Calu3 (cell line): ENCODE measurements at regions not wholly inside any gene's neighbourhood (a gene's known extent, or its start where the extent isn't known, plus 50 kb on each side); places are given as distances from the start of the nearest gene placed in this dataset.
A peak's percentile ranks its signal among the peaks of the same experiment; 100 is the strongest.

Experiments used
- BruUV-seq: library from RNA; stranded (reverse); fragments of 400-500 nt; replicated peaks from 2 replicates; lab custom pipeline; 2021; lab: Mats Ljungman, UMichigan
- CTCF ChIA-PET: fragments of 300-600 bp; sonication (Branson Sonifier 250); formaldehyde crosslinking; loops from one replicate; lab custom pipeline; 2022; ENCODE audit warnings: antibody characterized with exemption; lab: Charles Lee
- DNase-seq: peaks from one replicate; pipeline ENCODE4 v3.0.0; 2022
- H3K27ac Mint-ChIP-seq: one replicate; pipeline ENCODE4 v1.8.0; 2022; ENCODE audit warnings: mixed read lengths; ENCODE audit not compliant: unreplicated experiment
- H3K27me3 Mint-ChIP-seq: one replicate; pipeline ENCODE4 v1.8.0; 2022; ENCODE audit warnings: mixed read lengths; ENCODE audit not compliant: unreplicated experiment
- H3K36me3 Mint-ChIP-seq: one replicate; pipeline ENCODE4 v1.8.0; 2022; ENCODE audit warnings: mild to moderate bottlenecking, moderate library complexity, mixed read lengths; ENCODE audit not compliant: insufficient read depth, unreplicated experiment
- H3K4me1 Mint-ChIP-seq: one replicate; pipeline ENCODE4 v1.8.0; 2022; ENCODE audit warnings: mild to moderate bottlenecking, low read depth, mixed read lengths; ENCODE audit not compliant: unreplicated experiment
- H3K4me3 Mint-ChIP-seq: one replicate; pipeline ENCODE4 v1.8.0; 2022; ENCODE audit warnings: mild to moderate bottlenecking, low read depth, moderate library complexity, mixed read lengths; ENCODE audit not compliant: unreplicated experiment
- H3K9me3 Mint-ChIP-seq: one replicate; pipeline ENCODE4 v1.8.0; 2022; ENCODE audit warnings: low read depth, mixed read lengths; ENCODE audit not compliant: unreplicated experiment
- intact Hi-C: fragments of 100-400 bp; cut with micrococcal nuclease; formaldehyde crosslinking; loops from one replicate; pipeline ENCODE4 v1.10.0; 2022; ENCODE audit not compliant: unreplicated experiment
- TF ChIP-seq, protein P1 (sequence below): fragments of 200-600 bp; IDR thresholded peaks from one replicate; pipeline ENCODE4 v1.8.0; 2022; ENCODE audit warnings: antibody characterized with exemption; ENCODE audit not compliant: unreplicated experiment

DNA sequence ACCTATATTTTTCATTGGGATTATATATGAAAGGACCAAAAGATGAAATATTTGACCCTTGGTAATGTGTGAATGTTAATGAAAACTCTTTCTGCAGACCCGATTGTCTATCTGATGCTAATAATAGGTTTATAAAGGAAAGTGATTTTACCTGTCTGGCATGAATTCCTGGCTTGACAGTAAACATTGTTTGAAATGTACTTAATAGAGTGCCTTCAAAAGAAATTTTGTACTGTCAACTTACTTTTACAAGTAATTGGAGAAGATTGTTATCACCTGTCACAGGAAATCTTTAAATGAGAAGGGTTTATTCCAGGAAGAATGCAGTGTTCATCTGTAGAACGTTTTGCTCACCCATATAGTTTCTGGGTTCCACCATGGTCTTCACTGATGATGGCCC, 588.2 kb downstream of the INHBA start:
- Mint-ChIP-seq H3K36me3 (peaks cover 7% of the 10 kb centered on the region), H3K4me3 (no peak overlapping the region), H3K27ac (peak overlapping the region; percentile 37), H3K9me3 (peaks cover 5% of the 10 kb centered on the region), H3K4me1 (peaks cover 36% of the 10 kb centered on the region), H3K27me3 (no peaks in the 10 kb centered on the region)
- CTCF ChIA-PET: no interaction called here
- no TSS peak for BruUV-seq
- DNase-seq: no peak
- TF ChIP-seq, protein P1, sequence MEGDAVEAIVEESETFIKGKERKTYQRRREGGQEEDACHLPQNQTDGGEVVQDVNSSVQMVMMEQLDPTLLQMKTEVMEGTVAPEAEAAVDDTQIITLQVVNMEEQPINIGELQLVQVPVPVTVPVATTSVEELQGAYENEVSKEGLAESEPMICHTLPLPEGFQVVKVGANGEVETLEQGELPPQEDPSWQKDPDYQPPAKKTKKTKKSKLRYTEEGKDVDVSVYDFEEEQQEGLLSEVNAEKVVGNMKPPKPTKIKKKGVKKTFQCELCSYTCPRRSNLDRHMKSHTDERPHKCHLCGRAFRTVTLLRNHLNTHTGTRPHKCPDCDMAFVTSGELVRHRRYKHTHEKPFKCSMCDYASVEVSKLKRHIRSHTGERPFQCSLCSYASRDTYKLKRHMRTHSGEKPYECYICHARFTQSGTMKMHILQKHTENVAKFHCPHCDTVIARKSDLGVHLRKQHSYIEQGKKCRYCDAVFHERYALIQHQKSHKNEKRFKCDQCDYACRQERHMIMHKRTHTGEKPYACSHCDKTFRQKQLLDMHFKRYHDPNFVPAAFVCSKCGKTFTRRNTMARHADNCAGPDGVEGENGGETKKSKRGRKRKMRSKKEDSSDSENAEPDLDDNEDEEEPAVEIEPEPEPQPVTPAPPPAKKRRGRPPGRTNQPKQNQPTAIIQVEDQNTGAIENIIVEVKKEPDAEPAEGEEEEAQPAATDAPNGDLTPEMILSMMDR: no peak
- intact Hi-C loops: no loop called here

DNA sequence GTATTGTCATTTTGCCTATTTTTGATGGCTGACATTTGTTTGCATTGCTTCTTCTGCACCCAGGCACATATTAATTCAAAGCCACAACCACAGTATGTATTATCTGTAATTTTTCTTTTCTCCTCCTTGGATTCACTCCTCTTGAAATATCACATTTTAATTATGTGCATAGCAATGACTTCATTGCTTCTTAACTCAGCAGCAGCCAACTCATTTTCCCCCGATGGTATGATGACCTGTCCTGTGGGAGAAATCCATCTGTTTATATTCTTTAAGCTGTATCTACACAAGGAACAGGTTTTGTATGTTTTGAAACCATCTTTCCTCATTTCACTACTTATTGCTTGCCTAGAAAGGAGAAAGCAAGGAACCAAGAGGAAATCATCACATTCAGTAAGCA, 588.8 kb downstream of the INHBA start:
- BruUV-seq: no TSS peak
- Mint-ChIP-seq H3K27me3 (no peaks in the 10 kb centered on the region), H3K4me3 (no peak overlapping the region), H3K36me3 (peaks cover 7% of the 10 kb centered on the region), H3K9me3 (peaks cover 5% of the 10 kb centered on the region), H3K4me1 (peaks cover 41% of the 10 kb centered on the region), H3K27ac (no peak overlapping the region)
- TF ChIP-seq, protein P1: no peak
- CTCF ChIA-PET: no interaction called here
- DNase-seq: no peak
- intact Hi-C loops: no loop called here

DNA sequence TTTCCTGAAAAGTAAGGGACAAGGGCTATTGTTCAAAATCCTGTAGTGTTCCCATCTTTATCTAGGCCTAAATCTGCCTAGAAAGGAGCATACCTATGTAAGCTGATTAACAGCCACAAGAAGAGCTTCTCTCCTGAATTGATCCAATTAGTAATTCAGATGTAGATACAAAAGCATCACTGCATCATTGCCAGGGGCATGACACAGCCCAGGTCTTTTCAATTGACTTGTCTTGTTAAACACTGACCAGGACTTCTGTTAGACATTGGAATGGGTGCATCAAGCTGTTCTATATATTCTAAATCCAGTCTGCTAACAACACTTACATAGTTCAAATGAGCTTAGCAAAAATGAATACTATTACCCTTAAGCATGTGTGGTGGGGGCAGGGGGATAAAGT, 589.2 kb downstream of the INHBA start:
- peaks cover 45% of the 10 kb centered on the region for H3K4me1 Mint-ChIP-seq
- no peak overlapping the region for H3K4me3 Mint-ChIP-seq
- no peaks in the 10 kb centered on the region for H3K27me3 Mint-ChIP-seq
- intact Hi-C loops: no loop called here
- TF ChIP-seq, protein P1: no peak
- CTCF ChIA-PET: no interaction called here
- H3K27ac Mint-ChIP-seq: no peak overlapping the region
- DNase-seq: no peak
- H3K9me3 Mint-ChIP-seq: peaks cover 5% of the 10 kb centered on the region
- H3K36me3 Mint-ChIP-seq: peaks cover 7% of the 10 kb centered on the region
- BruUV-seq: no TSS peak

DNA sequence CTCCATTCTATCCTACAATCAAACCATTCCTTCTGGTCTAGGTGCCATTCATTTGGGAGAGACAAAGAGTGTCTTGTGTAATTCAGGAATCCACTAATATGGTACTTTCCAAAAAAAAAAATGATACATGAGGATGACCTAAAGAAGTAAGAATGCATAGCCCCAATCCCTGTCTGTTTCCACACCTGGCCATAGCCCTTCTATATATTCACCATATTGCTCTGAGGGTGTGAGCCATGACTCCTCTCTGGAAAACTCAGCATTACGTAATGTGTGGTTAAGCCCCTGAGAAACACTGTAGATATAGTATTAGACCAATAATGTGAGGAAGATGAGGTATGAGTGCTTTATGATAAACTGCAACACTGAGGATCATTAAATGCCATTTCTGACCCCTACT, 592.7 kb downstream of the INHBA start:
- Mint-ChIP-seq H3K4me3 (no peak overlapping the region), H3K36me3 (peaks cover 18% of the 10 kb centered on the region), H3K4me1 (peaks cover 68% of the 10 kb centered on the region), H3K27ac (peak overlapping the region; percentile 69), H3K27me3 (no peaks in the 10 kb centered on the region), H3K9me3 (peaks cover 5% of the 10 kb centered on the region)
- TF ChIP-seq, protein P1: no peak
- CTCF ChIA-PET: no interaction called here
- BruUV-seq: no TSS peak
- peak; percentile 45 for DNase-seq
- intact Hi-C loops: loop anchor here (1.0 to 2.0 kb wide), 5 partner anchors 39 to 114 kb away; no protein-coding TSS in a partner anchor
